K562 (cell line): ENCODE measurements at regions not wholly inside any gene's neighbourhood (a gene's known extent, or its start where the extent isn't known, plus 50 kb on each side); places are given as distances from the start of the nearest gene placed in this dataset.

ENCODE experiments used
- ATAC-seq: fragments of 200-7000 bp; cut with Tn5 transposase; 3 replicates; pipeline ENCODE4 v1.9.1; 2020; ENCODE audit warnings: moderate library complexity
- BruUV-seq: library from RNA; stranded (reverse); fragments of 400-500 nt; replicated peaks from 2 replicates; lab custom pipeline; 2021; lab: Mats Ljungman, UMichigan
- CTCF ChIA-PET: fragments of 300-600 bp; formaldehyde crosslinking; extraction: SDS; loops from one replicate; lab custom pipeline; 2021; ENCODE audit warnings: low intra/inter-chr PET ratio; lab: Yijun Ruan, JAX
- POLR2A ChIA-PET: fragments of 300-600, 350-650 bp; sonication (Branson Sonifier 250); formaldehyde crosslinking; extraction: SDS; loops from one replicate; lab custom pipeline; 2021; ENCODE audit warnings: antibody characterized with exemption, inconsistent platforms; lab: Yijun Ruan, JAX
- DNase-seq, 4 experiments: peaks; one replicate each; pipeline versions ENCODE4 v3.0.0 to v3.0.0-alpha.2; 2011 to 2018; ENCODE audit warnings: low spot score in 3 of 4, mixed read lengths in 3 of 4; ENCODE audit errors: extremely low read depth in 1 of 4
- FAIRE-seq: peaks from 2 replicates; lab custom pipeline; 2011; peaks lifted over from hg19 to GRCh38; lab: Jason Lieb, UNC
- H2AFZ ChIP-seq: 2 replicates; pipeline ENCODE4 v1.6.0; 2011; ENCODE audit warnings: low read depth, low read length, control low read depth, inconsistent platforms
- H3K27ac ChIP-seq: fragments of 200-600 bp; 3 replicates; pipeline ENCODE4 v1.8.0; 2011; ENCODE audit warnings: low read depth, mild to moderate bottlenecking, control low read depth, inconsistent platforms, low read length, moderate library complexity, mixed read lengths; ENCODE audit errors: extremely low read depth
- H3K27me3 ChIP-seq, 2 experiments: fragments of 300-600 bp in 1 of 2; 2 replicates in 1 of 2; 3 replicates in 1 of 2; pipeline versions ENCODE4 v1.6.0 to v1.8.0; 2011; ENCODE audit warnings: inconsistent platforms in 2 of 2, low read length in 2 of 2, mild to moderate bottlenecking in 1 of 2, mixed read lengths in 1 of 2, moderate library complexity in 1 of 2; ENCODE audit not compliant: control insufficient read depth in 2 of 2, insufficient read depth in 2 of 2
- H3K36me3 ChIP-seq: fragments of 300-600 bp; 3 replicates; pipeline ENCODE4 v1.8.0; 2011; ENCODE audit warnings: mild to moderate bottlenecking, low read length, inconsistent platforms; ENCODE audit not compliant: control insufficient read depth, insufficient read depth
- H3K4me1 ChIP-seq, 2 experiments: fragments of 200-600 bp in 1 of 2; replicated peaks in 1 of 2; 2 replicates in 1 of 2; 3 replicates in 1 of 2; pipeline versions ENCODE4 v1.5.1 to v1.8.0; 2011; ENCODE audit warnings: inconsistent platforms in 2 of 2, low read length in 2 of 2, mild to moderate bottlenecking in 1 of 2, mixed read lengths in 1 of 2, moderate library complexity in 1 of 2; ENCODE audit not compliant: control insufficient read depth in 2 of 2, insufficient read depth in 2 of 2
- H3K4me2 ChIP-seq: 2 replicates; pipeline ENCODE4 v1.6.1; 2011; ENCODE audit warnings: low read length, control low read depth, inconsistent platforms, mixed read lengths; ENCODE audit not compliant: insufficient read depth
- H3K4me3 ChIP-seq: fragments of 200-600 bp; sonication (generic), shearing (Covaris generic); 2 replicates; pipeline ENCODE4 v1.5.1; 2016; ENCODE audit warnings: control low read depth, inconsistent platforms
- H3K79me2 ChIP-seq: fragments of 200-600 bp; 3 replicates; pipeline ENCODE4 v1.8.0; 2011; ENCODE audit warnings: low read length, inconsistent platforms; ENCODE audit not compliant: control insufficient read depth, insufficient read depth
- H3K9ac ChIP-seq, 2 experiments: 2 replicates each; pipeline versions ENCODE4 v1.6.0 to v1.6.1; 2011; ENCODE audit warnings: low read depth in 2 of 2, low read length in 2 of 2, control low read depth in 1 of 2, inconsistent platforms in 1 of 2, mild to moderate bottlenecking in 1 of 2, mixed read lengths in 1 of 2; ENCODE audit not compliant: insufficient read depth in 1 of 2
- H3K9me1 ChIP-seq: one replicate; pipeline ENCODE4 v1.6.0; 2011; ENCODE audit warnings: inconsistent platforms, mild to moderate bottlenecking, low read length, moderate library complexity; ENCODE audit not compliant: control insufficient read depth, insufficient read depth
- H3K9me3 ChIP-seq: replicated peaks from 2 replicates; pipeline ENCODE4 v1.5.1; 2011; ENCODE audit warnings: low read depth, low read length, inconsistent platforms; ENCODE audit not compliant: control insufficient read depth, insufficient read depth
- H4K20me1 ChIP-seq: replicated peaks from 2 replicates; pipeline ENCODE4 v1.6.1; 2011; ENCODE audit warnings: low read length, inconsistent platforms, mixed read lengths; ENCODE audit not compliant: control insufficient read depth, insufficient read depth
- BHLHE40 ChIP-seq: IDR thresholded peaks from 2 replicates; pipeline ENCODE4 v1.6.1; 2011; ENCODE audit warnings: low read length, improper control_type of control experiment
- CHCHD3 ChIP-seq: fragments of 250-450 bp; sonication (Bioruptor Pico); IDR thresholded peaks from 2 replicates; pipeline ENCODE4 v2.1.2; 2022; ENCODE audit warnings: mild to moderate bottlenecking
- TCF7L2 ChIP-seq: fragments of 150-350 bp; IDR thresholded peaks from 2 replicates; pipeline ENCODE4 v1.6.1; 2016; ENCODE audit warnings: low read depth, mild to moderate bottlenecking, low read length, moderate library complexity
- ZBTB7A ChIP-seq: IDR thresholded peaks from 2 replicates; pipeline ENCODE4 v1.6.1; 2011; ENCODE audit warnings: low read depth, mild to moderate bottlenecking, low read length, moderate library complexity, borderline replicate concordance; ENCODE audit not compliant: control insufficient read depth
- ZEB2 ChIP-seq: fragments of 450-650 bp; IDR thresholded peaks from 2 replicates; pipeline ENCODE4 v1.6.1; 2016
- ZNF217 ChIP-seq: sonication (generic); formaldehyde crosslinking; IDR thresholded peaks from 2 replicates; pipeline ENCODE4 v1.8.0; 2022; ENCODE audit warnings: mild to moderate bottlenecking, missing genetic modification reagents
- ZNF583 ChIP-seq: fragments of 250-450 bp; sonication (Bioruptor Pico); IDR thresholded peaks from 2 replicates; pipeline ENCODE4 v1.4.0; 2020
- ZNF766 ChIP-seq: fragments of 200-800 bp; sonication (Bioruptor generic); conservative IDR thresholded peaks from 2 replicates; pipeline ENCODE4 v1.6.1; 2016; ENCODE audit warnings: missing genetic modification characterization, missing compliant biosample characterization
- WGBS: fragments of 100-300 bp; shearing (Covaris generic); methylation state at CpG from one replicate; pipeline ENCODE4 v1.1.6; 2016; ENCODE audit warnings: low coverage, mixed read lengths; ENCODE audit not compliant: insufficient coverage; ENCODE audit errors: missing lambda C conversion rate; 5-methylcytosine and 5-hydroxymethylcytosine counted together
- in situ Hi-C: fragments of 300-500 bp; cut with MboI; formaldehyde crosslinking; loops from 4 replicates; pipeline ENCODE4 v1.15.0; 2018; ENCODE audit warnings: inconsistent platforms, mixed read lengths
- intact Hi-C: fragments of 100-400 bp; cut with micrococcal nuclease; formaldehyde crosslinking; loops from 2 replicates; pipeline ENCODE4 v1.14.2; 2022
- TF ChIP-seq, protein P1 (sequence below), 2 experiments: fragments of 450-650 bp; formaldehyde crosslinking in 1 of 2; IDR thresholded peaks; 2 replicates each; pipeline versions ENCODE4 v1.4.0 to v1.6.1; 2014 to 2020; ENCODE audit warnings: mild to moderate bottlenecking in 2 of 2, borderline replicate concordance in 1 of 2, low read depth in 1 of 2

DNA sequence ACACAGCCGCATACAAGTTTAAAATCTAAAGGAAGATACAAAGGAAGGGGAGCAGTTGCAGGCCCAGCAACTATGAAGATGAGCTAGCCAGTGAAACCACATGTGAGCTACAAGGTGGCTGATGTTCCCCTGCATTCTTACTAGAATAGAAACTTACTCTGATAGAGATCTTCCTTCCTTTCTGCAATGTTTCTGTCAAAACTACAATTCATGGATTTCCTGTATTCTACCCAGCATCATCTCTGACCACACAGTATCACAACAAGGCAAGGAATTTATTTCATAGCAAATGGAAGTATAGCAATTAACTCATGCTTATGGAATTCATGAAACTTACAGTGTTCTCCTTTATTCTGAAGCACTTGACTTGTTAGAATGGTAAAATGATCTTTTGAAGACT lies 68.7 kb upstream of the AASS start:
- no peak overlapping the region for H3K4me3 ChIP-seq
- ATAC-seq: no peak
- H4K20me1 ChIP-seq: no peaks in the 10 kb centered on the region
- CTCF ChIA-PET: no interaction called here
- H3K27ac ChIP-seq: no peak overlapping the region
- DNase-seq: no peak
- BruUV-seq: no TSS peak
- no peak overlapping the region for H2AFZ ChIP-seq
- no peaks in the 10 kb centered on the region for H3K36me3 ChIP-seq
- no peaks in the 10 kb centered on the region for H3K9me1 ChIP-seq
- in situ Hi-C loops: no loop called here
- intact Hi-C loops: no loop called here
- POLR2A ChIA-PET: no interaction called here
- H3K4me2 ChIP-seq: no peak overlapping the region
- no peak overlapping the region for H3K9ac ChIP-seq
- no peaks in the 10 kb centered on the region; the same call in 1 of the 2 replicates for H3K9me3 ChIP-seq
- no peak for FAIRE-seq
- WGBS: 3% methylated on average over 1 of the region's 1 CpG
- no peaks in the 10 kb centered on the region for H3K79me2 ChIP-seq
- no peaks in the 10 kb centered on the region for H3K4me1 ChIP-seq
- no peaks in the 10 kb centered on the region for H3K27me3 ChIP-seq
- no peak for TF ChIP-seq ZNF217 (CRISPR knock-in tag)

DNA sequence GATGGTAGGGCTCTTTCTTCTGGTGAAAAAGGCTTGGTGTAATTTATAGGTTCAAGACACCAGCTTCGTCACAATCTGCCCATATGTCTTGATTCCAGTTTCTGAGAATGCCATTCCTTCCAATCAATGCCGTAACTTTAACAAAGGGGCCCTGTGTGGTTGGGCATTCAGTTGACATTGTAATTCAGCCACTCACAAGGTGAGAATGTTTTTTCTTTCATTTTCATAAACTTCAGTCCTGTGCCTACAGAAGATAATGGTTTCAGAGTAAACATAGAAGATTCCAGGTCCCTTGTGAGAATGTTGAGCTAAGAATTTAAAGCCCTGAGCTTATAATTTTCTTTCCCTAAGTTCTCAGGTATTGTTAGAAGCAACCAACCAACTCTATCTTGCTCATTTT lies 67.3 kb upstream of the AASS start:
- no peak for ATAC-seq
- no TSS peak for BruUV-seq
- CTCF ChIA-PET: interaction anchor here (0.7 kb wide), 1 partner anchor 1518 kb away, joined by 3 read pairs; no protein-coding TSS in a partner anchor
- no peak for DNase-seq
- no peak overlapping the region for H3K4me2 ChIP-seq
- H3K79me2 ChIP-seq: no peaks in the 10 kb centered on the region
- POLR2A ChIA-PET: interaction anchor here (0.7 kb wide), 1 partner anchor 879 kb away, joined by 3 read pairs; no protein-coding TSS in a partner anchor
- intact Hi-C loops (no loop called here), in situ Hi-C loops (no loop called here)
- H2AFZ ChIP-seq: no peak overlapping the region
- H4K20me1 ChIP-seq: no peaks in the 10 kb centered on the region
- H3K27ac ChIP-seq: no peak overlapping the region
- no peaks in the 10 kb centered on the region for H3K36me3 ChIP-seq
- no peak overlapping the region for H3K4me3 ChIP-seq
- 0% methylated on average over 2 of the region's 2 CpGs for WGBS
- no peaks in the 10 kb centered on the region for H3K9me1 ChIP-seq
- H3K27me3 ChIP-seq: no peaks in the 10 kb centered on the region
- H3K9ac ChIP-seq: no peak overlapping the region
- no peaks in the 10 kb centered on the region for H3K4me1 ChIP-seq
- FAIRE-seq: no peak
- no peaks in the 10 kb centered on the region; the same call in 1 of the 2 replicates for H3K9me3 ChIP-seq
- TF ChIP-seq ZBTB7A (no peak), ZNF766 (CRISPR knock-in tag) (no peak), BHLHE40 (no peak), ZEB2 (no peak), ZNF583 (CRISPR knock-in tag) (no peak), TCF7L2 (no peak), CHCHD3 (CRISPR knock-in tag) (no peak)
- TF ChIP-seq, protein P1, sequence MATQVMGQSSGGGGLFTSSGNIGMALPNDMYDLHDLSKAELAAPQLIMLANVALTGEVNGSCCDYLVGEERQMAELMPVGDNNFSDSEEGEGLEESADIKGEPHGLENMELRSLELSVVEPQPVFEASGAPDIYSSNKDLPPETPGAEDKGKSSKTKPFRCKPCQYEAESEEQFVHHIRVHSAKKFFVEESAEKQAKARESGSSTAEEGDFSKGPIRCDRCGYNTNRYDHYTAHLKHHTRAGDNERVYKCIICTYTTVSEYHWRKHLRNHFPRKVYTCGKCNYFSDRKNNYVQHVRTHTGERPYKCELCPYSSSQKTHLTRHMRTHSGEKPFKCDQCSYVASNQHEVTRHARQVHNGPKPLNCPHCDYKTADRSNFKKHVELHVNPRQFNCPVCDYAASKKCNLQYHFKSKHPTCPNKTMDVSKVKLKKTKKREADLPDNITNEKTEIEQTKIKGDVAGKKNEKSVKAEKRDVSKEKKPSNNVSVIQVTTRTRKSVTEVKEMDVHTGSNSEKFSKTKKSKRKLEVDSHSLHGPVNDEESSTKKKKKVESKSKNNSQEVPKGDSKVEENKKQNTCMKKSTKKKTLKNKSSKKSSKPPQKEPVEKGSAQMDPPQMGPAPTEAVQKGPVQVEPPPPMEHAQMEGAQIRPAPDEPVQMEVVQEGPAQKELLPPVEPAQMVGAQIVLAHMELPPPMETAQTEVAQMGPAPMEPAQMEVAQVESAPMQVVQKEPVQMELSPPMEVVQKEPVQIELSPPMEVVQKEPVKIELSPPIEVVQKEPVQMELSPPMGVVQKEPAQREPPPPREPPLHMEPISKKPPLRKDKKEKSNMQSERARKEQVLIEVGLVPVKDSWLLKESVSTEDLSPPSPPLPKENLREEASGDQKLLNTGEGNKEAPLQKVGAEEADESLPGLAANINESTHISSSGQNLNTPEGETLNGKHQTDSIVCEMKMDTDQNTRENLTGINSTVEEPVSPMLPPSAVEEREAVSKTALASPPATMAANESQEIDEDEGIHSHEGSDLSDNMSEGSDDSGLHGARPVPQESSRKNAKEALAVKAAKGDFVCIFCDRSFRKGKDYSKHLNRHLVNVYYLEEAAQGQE (IDR thresholded peaks at IDR 0.05; ENCODE audit: borderline replicate concordance): no peak
- TF ChIP-seq, protein P1 (CRISPR knock-in tag; IDR thresholded peaks at IDR 0.05; ENCODE audit: low read depth): no peak
